HCT116 (cell line): ENCODE measurements at regions not wholly inside any gene's neighbourhood (a gene's known extent, or its start where the extent isn't known, plus 50 kb on each side); places are given as distances from the start of the nearest gene placed in this dataset.

Source experiments
- ATAC-seq: fragments of 200-7000 bp; cut with Tn5 transposase; 2 replicates; pipeline ENCODE4 v1.9.1; 2020; ENCODE audit warnings: mild to moderate bottlenecking, moderate library complexity
- BruUV-seq: library from RNA; stranded (reverse); fragments of 400-500 nt; replicated peaks from 2 replicates; lab custom pipeline; 2021; lab: Mats Ljungman, UMichigan
- CTCF ChIA-PET: fragments of 300-600 bp; sonication (Branson Sonifier 250); formaldehyde crosslinking; loops from one replicate; lab custom pipeline; 2021; ENCODE audit warnings: antibody characterized with exemption; lab: Charles Lee
- POLR2A ChIA-PET: fragments of 300-600, 350-600 bp; sonication (Branson Sonifier 250); formaldehyde crosslinking; loops from one replicate; lab custom pipeline; 2021; ENCODE audit warnings: antibody characterized with exemption; lab: Charles Lee
- RAD21 ChIA-PET, 2 experiments: fragments of 300-600 bp; sonication (Branson Sonifier 250); formaldehyde crosslinking; loops; one replicate each; lab custom pipeline; 2023; ENCODE audit warnings: low total read pairs in 2 of 2; ENCODE audit not compliant: uncharacterized antibody in 2 of 2, unreplicated experiment in 2 of 2, low non-redundant PET in 1 of 2; lab: Charles Lee
- DNase-seq: peaks from one replicate; pipeline ENCODE4 v3.0.0-alpha.2; 2010; ENCODE audit warnings: low read depth, low spot score
- H2AFZ ChIP-seq: fragments of 200-600 bp; shearing (Covaris generic), sonication (generic); 2 replicates; pipeline ENCODE4 v1.6.1; 2017; ENCODE audit warnings: low read depth, mixed run types, mixed read lengths, antibody characterized with exemption, low read length; ENCODE audit not compliant: poor library complexity, severe bottlenecking
- H3K27ac ChIP-seq: 2 replicates; pipeline ENCODE4 v1.5.1; 2012; ENCODE audit warnings: low read depth, low read length
- H3K27me3 ChIP-seq: fragments of 200-600 bp; sonication (generic); 2 replicates; pipeline ENCODE4 v1.6.1; 2016; ENCODE audit warnings: mixed run types, low read length, mixed read lengths; ENCODE audit not compliant: insufficient read depth
- H3K36me3 ChIP-seq, 2 experiments: fragments of 200-500 bp in 1 of 2; fragments of 200-600 bp in 1 of 2; sonication (Bioruptor generic) in 1 of 2; sonication (generic) in 1 of 2; 2 replicates each; pipeline versions ENCODE4 v1.5.1 to v1.6.1; 2014 to 2016; ENCODE audit warnings: low read length in 2 of 2, inconsistent platforms in 1 of 2, mixed read lengths in 1 of 2, mixed run types in 1 of 2; ENCODE audit not compliant: insufficient read depth in 2 of 2, control insufficient read depth in 1 of 2
- H3K4me1 ChIP-seq, 2 experiments: fragments of 200-600 bp in 1 of 2; sonication (generic) in 1 of 2; 2 replicates each; pipeline versions ENCODE4 v1.5.1 to v1.6.1; 2012 to 2017; ENCODE audit warnings: low read length in 2 of 2, inconsistent platforms in 1 of 2, mild to moderate bottlenecking in 1 of 2, mixed read lengths in 1 of 2, mixed run types in 1 of 2, moderate library complexity in 1 of 2; ENCODE audit not compliant: insufficient read depth in 2 of 2, control insufficient read depth in 1 of 2
- H3K4me2 ChIP-seq: fragments of 200-600 bp; sonication (generic); 2 replicates; pipeline ENCODE4 v1.6.1; 2017; ENCODE audit warnings: mixed run types, low read length, mixed read lengths
- H3K4me3 ChIP-seq, 2 experiments: fragments of 200-600 bp in 1 of 2; sonication (generic) in 1 of 2; replicated peaks in 1 of 2; 2 replicates each; pipeline ENCODE4 v1.5.1; 2011 to 2016; ENCODE audit warnings: low read length in 2 of 2, control low read depth in 1 of 2, low read depth in 1 of 2, mild to moderate bottlenecking in 1 of 2, mixed read lengths in 1 of 2, mixed run types in 1 of 2
- H3K79me2 ChIP-seq: fragments of 200-600 bp; sonication (generic); 2 replicates; pipeline ENCODE4 v1.6.1; 2017; ENCODE audit warnings: mild to moderate bottlenecking, mixed run types, low read length, moderate library complexity, mixed read lengths; ENCODE audit not compliant: insufficient read depth
- H3K9ac ChIP-seq: fragments of 200-600 bp; sonication (generic); 2 replicates; pipeline ENCODE4 v1.6.1; 2016; ENCODE audit warnings: low read length, mixed read lengths
- H3K9me2 ChIP-seq: fragments of 200-600 bp; sonication (generic), shearing (Covaris generic); 2 replicates; pipeline ENCODE4 v1.6.1; 2017; ENCODE audit warnings: mixed run types, mild to moderate bottlenecking, moderate library complexity; ENCODE audit not compliant: insufficient read depth
- H3K9me3 ChIP-seq, 2 experiments: fragments of 200-500 bp in 1 of 2; fragments of 200-600 bp in 1 of 2; sonication (Bioruptor generic) in 1 of 2; sonication (generic) in 1 of 2; 2 replicates each; pipeline ENCODE4 v1.6.1; 2014 to 2017; ENCODE audit warnings: low read length in 2 of 2, mixed read lengths in 2 of 2, inconsistent platforms in 1 of 2, low read depth in 1 of 2, mild to moderate bottlenecking in 1 of 2, mixed run types in 1 of 2, moderate library complexity in 1 of 2; ENCODE audit not compliant: control insufficient read depth in 1 of 2, insufficient read depth in 1 of 2
- H4K20me1 ChIP-seq: fragments of 200-600 bp; sonication (generic), shearing (Covaris generic); 2 replicates; pipeline ENCODE4 v1.6.1; 2017; ENCODE audit warnings: mixed run types, mild to moderate bottlenecking, moderate library complexity; ENCODE audit not compliant: insufficient read depth
- ATF3 ChIP-seq: IDR thresholded peaks from 2 replicates; pipeline ENCODE4 v1.6.1; 2012
- CBX3 ChIP-seq: IDR thresholded peaks from 2 replicates; pipeline ENCODE4 v1.6.1; 2012; ENCODE audit warnings: low read depth
- CEBPB ChIP-seq: IDR thresholded peaks from 2 replicates; pipeline ENCODE4 v1.6.1; 2012; ENCODE audit warnings: low read depth
- EGR1 ChIP-seq: IDR thresholded peaks from 2 replicates; pipeline ENCODE4 v1.6.1; 2012; ENCODE audit warnings: low read depth
- ELF1 ChIP-seq: IDR thresholded peaks from 2 replicates; pipeline ENCODE4 v1.6.1; 2012; ENCODE audit warnings: low read depth, borderline replicate concordance
- EZH2phosphoT487 ChIP-seq: fragments of 200-600 bp; IDR thresholded peaks from 2 replicates; pipeline ENCODE4 v1.6.1; 2018; ENCODE audit warnings: antibody characterized with exemption, borderline replicate concordance
- JUND ChIP-seq: IDR thresholded peaks from 2 replicates; pipeline ENCODE4 v1.6.1; 2012
- POLR2AphosphoS5 ChIP-seq: IDR thresholded peaks from 2 replicates; pipeline ENCODE4 v1.6.1; 2011; ENCODE audit warnings: mild to moderate bottlenecking, low read depth, low read length, moderate library complexity
- RAD21 ChIP-seq: IDR thresholded peaks from 2 replicates; pipeline ENCODE4 v1.6.1; 2012; ENCODE audit warnings: low read depth, mild to moderate bottlenecking
- SP1 ChIP-seq: IDR thresholded peaks from 2 replicates; pipeline ENCODE4 v1.6.1; 2012; ENCODE audit warnings: low read depth
- YY1 ChIP-seq: IDR thresholded peaks from 2 replicates; pipeline ENCODE4 v1.6.1; 2011; ENCODE audit warnings: low read length, low read depth, moderate library complexity, mild to moderate bottlenecking; ENCODE audit not compliant: insufficient replicate concordance; ENCODE audit errors: extremely low read depth
- ZBTB33 ChIP-seq: IDR thresholded peaks from 2 replicates; pipeline ENCODE4 v1.6.1; 2011; ENCODE audit warnings: mild to moderate bottlenecking, low read length, moderate library complexity; ENCODE audit not compliant: insufficient replicate concordance; ENCODE audit errors: extremely low read depth
- ZFX ChIP-seq: fragments of 450-650 bp; IDR thresholded peaks from 2 replicates; pipeline ENCODE4 v1.6.1; 2017
- ZNF274 ChIP-seq: fragments of 200-500 bp; sonication (Bioruptor generic); IDR thresholded peaks from 2 replicates; pipeline ENCODE4 v1.6.1; 2014; ENCODE audit warnings: mild to moderate bottlenecking, low read depth, low read length, inconsistent platforms
- intact Hi-C: fragments of 100-400 bp; cut with micrococcal nuclease; formaldehyde crosslinking; loops from 2 replicates; pipeline ENCODE4 v1.10.0; 2022
- TF ChIP-seq, protein P1 (sequence below): IDR thresholded peaks from 2 replicates; pipeline ENCODE4 v1.6.1; 2012

DNA sequence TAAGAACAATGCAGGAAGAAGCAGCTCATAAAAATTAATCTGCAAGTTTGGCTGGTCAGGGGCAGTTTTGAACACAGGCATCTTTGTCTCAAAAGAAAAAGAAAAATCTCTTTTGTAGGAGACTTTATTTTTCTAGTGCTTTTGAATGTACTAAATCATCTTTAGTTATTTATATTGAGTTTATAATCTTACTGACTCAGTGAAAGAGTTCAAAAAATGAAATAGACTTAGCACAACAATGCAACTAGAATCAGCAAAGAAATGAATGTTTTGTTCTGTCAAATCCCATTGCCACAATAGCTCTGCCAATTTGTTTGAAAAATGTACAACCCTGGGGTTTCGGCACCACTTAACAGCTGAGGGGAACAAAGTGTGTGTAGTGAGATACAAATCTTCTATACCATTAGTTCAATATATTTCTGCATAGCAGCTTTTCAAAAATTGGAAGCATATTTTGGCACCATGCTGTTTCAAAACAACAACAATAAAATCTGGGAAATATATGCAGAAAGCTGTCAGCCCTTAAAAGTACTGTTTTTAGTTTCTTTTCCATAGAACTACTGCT lies 1969.1 kb downstream of the MRPL39 start:
- H3K27ac ChIP-seq: no peak overlapping the region
- ChIA-PET POLR2A (no interaction called here), RAD21 (no interaction called here), CTCF (no interaction called here)
- H3K36me3 ChIP-seq: no peaks in the 10 kb centered on the region
- H3K79me2 ChIP-seq: no peaks in the 10 kb centered on the region
- no peaks in the 10 kb centered on the region for H3K27me3 ChIP-seq
- no TSS peak for BruUV-seq
- no peak overlapping the region for H2AFZ ChIP-seq
- H3K4me3 ChIP-seq: no peak overlapping the region
- H4K20me1 ChIP-seq: no peaks in the 10 kb centered on the region
- ATAC-seq: no peak
- TF ChIP-seq, protein P1, sequence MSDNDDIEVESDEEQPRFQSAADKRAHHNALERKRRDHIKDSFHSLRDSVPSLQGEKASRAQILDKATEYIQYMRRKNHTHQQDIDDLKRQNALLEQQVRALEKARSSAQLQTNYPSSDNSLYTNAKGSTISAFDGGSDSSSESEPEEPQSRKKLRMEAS: no peak
- TF ChIP-seq CEBPB (no peak), ZBTB33 (no peak)
- peaks cover 25 to 26% of the 10 kb centered on the region in 2 experiments for H3K9me3 ChIP-seq
- intact Hi-C loops: no loop called here
- H3K4me1 ChIP-seq: no peaks in the 10 kb centered on the region
- no peak overlapping the region for H3K9ac ChIP-seq
- H3K9me2 ChIP-seq: no peaks in the 10 kb centered on the region
- H3K4me2 ChIP-seq: no peak overlapping the region
- DNase-seq: no peak

GRCh38 chr21:23633447-23633940 lies 1973.8 kb downstream of the MRPL39 start:
- Histone ChIP-seq H3K4me1 (no peaks in the 10 kb centered on the region), H2AFZ (no peak overlapping the region), H3K36me3 (no peaks in the 10 kb centered on the region), H3K27me3 (no peaks in the 10 kb centered on the region), H3K4me3 (no peak overlapping the region), H3K27ac (no peak overlapping the region), H3K79me2 (no peaks in the 10 kb centered on the region), H3K9me3 (peaks cover 16 to 22% of the 10 kb centered on the region in 2 experiments), H3K9me2 (no peaks in the 10 kb centered on the region), H3K9ac (no peak overlapping the region), H4K20me1 (no peaks in the 10 kb centered on the region), H3K4me2 (no peak overlapping the region)
- DNase-seq: no peak
- ChIA-PET CTCF (no interaction called here), POLR2A (no interaction called here), RAD21 (no interaction called here)
- TF ChIP-seq ZBTB33: no peak
- no peak for TF ChIP-seq CBX3
- no peak for TF ChIP-seq SP1
- no peak for TF ChIP-seq YY1
- TF ChIP-seq POLR2AphosphoS5: no peak
- no peak for TF ChIP-seq EGR1
- no peak for TF ChIP-seq ZNF274
- TF ChIP-seq ATF3: no peak
- TF ChIP-seq JUND: no peak
- TF ChIP-seq RAD21: no peak
- no peak for TF ChIP-seq ELF1
- TF ChIP-seq ZFX: no peak
- TF ChIP-seq EZH2phosphoT487: no peak
- intact Hi-C loops: no loop called here
- BruUV-seq: no TSS peak
- no peak for ATAC-seq
